PFSK-1 (cell line): ENCODE measurements at regions not wholly inside any gene's neighbourhood (a gene's known extent, or its start where the extent isn't known, plus 50 kb on each side); places are given as distances from the start of the nearest gene placed in this dataset.

Source experiments
- FOXP2 ChIP-seq: optimal IDR thresholded peaks from 2 replicates; pipeline ENCODE3; 2011; ENCODE audit warnings: borderline replicate concordance, control low read depth, inconsistent platforms; ENCODE audit not compliant: insufficient read depth; ENCODE audit errors: extremely low read length, extremely low read depth
- POLR2AphosphoS5 ChIP-seq: IDR thresholded peaks from 2 replicates; pipeline ENCODE4 v1.6.1; 2012; ENCODE audit warnings: low read depth, mild to moderate bottlenecking, control low read depth, low read length, moderate library complexity

- TF ChIP-seq POLR2AphosphoS5, result no peak
- TF ChIP-seq FOXP2, result no peak
These were observed 301.2 kb upstream of the PROK2 start for GRCh38 chr3:72086042-72086742.
